HG02678 (cell line): ENCODE measurements at regions not wholly inside any gene's neighbourhood (a gene's known extent, or its start where the extent isn't known, plus 50 kb on each side); places are given as distances from the start of the nearest gene placed in this dataset.
"Not testable (repeated sequence)": the region's sequence is repeated elsewhere in the genome, so short reads cannot be mapped to it uniquely, and the experiment has no call there.

Source experiments
- ATAC-seq: cut with Tn5 transposase; IDR thresholded peaks from one replicate; pipeline ENCODE4 v1.9.1; 2021; ENCODE audit warnings: mild to moderate bottlenecking, moderate library complexity; ENCODE audit not compliant: unreplicated experiment

DNA sequence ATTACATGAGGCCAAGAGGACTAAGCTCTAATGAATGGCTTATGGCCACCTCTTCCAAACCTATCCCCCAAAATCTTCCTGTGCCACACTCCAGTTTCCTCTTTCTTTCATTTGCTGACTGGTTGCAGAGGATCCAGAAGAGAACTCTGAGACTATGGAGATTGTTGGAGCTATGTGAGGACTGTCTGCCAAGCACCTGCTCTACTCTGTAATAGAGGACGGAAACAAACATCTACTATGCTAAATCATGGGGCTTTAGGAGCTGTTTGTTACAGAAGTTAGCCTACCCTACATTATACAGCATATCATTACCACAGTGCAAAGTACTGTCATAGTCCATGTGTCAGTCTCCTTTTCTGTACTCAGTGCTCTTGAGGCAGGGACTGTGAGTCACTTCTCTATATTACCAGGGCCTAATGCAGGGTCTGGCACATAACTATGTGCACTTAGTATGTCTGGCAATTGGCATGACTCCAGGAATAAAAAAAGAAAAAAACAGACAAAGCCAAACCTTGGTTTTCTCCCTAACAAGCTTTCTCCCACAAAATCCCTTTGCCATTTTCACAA lies 95.1 kb downstream of the RPAP3 start:
- ATAC-seq = no peak

DNA sequence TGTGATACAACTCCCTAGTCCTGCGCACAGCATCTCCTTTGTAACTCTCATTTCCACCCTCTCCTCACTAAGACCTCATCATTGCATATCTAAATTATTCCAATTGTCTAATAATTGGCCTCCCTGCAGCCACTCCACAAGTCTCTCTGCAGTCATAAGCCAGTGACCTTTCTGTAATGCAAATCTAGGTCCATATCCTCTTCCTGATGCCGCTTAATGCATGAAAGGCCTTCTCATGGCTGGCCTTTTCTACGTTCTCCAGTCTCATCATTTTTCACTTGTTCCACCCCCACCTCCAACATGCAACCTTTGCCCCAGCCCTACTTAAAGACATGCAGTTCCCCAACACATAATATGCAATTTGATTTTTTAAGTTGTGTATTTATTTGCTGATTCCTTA lies 96.0 kb downstream of the RPAP3 start:
- no peak for ATAC-seq

DNA sequence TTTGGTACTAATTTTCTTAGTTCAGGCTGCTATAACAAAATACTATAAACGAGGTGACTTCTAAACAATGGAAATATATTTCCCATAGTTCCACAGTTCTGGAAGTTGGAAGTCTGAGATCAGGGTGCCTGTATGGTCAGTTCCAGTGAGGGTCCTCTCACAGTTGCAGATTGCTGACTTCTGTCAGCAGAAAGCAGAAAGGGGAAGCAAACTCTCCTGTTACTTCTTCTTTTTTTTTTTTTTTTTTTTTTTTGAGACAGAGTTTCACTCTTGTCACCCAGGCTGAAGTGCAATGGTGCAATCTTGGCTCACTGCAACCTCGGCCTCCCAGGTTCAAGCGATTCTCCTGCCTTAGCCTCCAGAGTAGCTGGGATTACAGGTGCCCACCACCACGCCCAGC lies 97.2 kb downstream of the RPAP3 start:
- not testable (repeated sequence) for ATAC-seq

DNA sequence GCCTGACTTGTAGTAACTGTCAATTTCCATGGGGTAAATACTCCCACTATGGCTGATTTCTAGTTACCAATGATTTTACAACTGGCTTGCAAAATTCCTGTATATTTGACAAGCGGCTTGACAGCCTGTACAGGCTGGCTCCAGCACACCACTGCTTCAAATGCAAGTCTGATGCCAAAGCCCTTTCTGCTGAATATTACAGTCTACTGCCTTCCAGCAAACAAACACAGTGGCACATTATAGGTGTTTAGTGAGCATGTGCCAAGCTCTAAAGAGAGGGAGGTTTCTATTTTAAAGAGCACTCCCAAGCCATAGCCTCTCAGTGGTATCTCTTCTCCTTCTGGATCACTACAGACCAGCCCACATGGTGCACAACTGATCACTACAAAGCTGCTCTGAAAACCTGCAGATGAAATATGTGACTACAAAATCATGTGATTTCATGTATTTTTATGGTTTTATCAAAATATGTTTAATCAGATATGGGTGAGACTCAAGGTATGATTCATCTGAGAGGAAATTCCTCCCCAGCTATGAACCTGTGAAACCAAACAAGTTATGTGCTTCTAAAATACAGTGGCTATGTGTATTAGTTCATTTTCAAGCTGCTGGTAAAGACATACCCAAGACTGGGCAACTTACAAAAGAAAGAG lies 101.5 kb downstream of the RPAP3 start:
- ATAC-seq = no peak

DNA sequence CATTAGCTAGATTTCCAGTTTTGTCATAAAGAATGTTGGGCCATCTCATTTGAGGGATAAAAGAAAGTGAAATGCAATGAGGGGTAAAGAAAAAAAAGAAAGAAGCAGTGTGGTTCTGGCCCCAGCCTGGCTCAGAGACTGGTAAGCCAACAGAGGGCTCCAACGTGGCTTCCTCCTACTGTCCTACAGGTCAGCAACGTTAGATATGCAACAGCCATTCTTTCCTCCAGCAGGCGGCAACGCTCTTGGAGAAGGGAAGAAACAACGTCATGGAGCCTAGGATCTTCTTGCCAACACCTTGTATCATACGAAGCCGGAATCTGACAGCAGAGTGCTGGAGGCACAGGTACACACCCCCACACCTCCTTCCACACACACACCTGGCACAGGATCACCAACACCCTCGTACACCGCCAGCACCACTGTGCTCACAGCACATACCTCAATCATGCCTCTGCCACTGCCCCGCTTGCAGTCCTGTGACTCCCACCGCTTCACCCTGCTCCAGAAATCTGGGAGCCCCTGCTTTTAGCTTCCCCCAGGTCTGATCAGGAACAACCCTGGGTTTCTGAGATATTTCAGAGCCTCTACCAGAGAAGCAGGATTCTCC lies 102.8 kb downstream of the RPAP3 start:
- ATAC-seq = no peak

DNA sequence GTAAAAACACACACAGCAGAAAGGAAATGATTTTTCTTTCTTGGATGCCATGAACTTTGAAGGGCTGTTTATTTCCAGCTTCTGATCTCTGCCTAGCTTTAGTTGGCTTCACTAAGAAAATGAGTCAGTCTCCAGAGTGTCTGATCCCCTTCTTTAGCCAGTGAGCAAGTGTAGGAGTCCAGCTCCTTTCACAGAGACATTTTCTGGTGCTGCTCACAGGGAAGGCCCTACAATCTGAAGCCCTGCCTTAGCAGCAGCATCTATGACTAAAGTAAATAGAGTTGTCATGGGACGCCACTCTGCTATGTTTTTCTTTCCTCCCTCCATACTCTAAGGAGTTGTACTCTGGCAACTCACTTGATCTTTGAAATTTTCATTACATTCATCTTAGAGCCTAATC lies 103.5 kb downstream of the RPAP3 start:
- no peak for ATAC-seq

DNA sequence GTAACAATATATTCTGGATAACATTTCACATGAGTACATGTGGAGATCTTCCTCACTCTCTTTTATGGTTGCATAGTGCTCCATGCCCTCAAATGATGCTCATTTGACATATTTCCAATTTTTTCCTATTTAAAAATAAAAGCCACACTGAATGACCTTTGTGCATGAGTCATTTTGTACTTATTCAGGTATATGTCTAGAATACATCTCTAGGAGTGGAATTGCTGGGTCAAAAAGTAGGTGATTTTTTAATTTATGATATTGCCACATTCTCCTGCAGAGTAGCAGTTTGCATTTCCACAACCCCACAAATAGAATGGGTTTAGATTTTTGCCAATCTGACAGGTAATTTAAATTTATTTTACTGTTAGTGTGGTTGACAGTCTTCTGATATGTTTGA lies 104.8 kb downstream of the RPAP3 start:
- ATAC-seq = no peak

DNA sequence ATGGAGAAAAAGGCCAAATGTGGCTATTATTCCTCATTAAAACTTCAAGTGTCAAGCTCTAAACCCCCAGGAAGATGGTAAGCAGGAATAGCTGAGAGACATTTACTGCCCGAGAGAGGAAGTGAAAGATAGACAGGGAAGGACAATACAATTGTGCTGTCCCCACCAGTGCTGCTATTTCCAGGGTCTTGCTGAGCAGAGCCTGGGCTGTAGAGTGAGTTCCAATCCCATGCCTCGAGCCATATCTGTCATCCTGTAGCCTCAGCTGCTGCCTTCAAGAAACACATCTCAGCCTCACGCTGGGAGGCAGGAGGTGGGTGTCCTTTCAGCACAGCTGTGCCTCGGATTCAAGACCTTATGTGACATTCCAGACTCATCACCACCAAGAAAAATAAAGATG lies 114.0 kb downstream of the RPAP3 start:
- ATAC-seq = no peak

DNA sequence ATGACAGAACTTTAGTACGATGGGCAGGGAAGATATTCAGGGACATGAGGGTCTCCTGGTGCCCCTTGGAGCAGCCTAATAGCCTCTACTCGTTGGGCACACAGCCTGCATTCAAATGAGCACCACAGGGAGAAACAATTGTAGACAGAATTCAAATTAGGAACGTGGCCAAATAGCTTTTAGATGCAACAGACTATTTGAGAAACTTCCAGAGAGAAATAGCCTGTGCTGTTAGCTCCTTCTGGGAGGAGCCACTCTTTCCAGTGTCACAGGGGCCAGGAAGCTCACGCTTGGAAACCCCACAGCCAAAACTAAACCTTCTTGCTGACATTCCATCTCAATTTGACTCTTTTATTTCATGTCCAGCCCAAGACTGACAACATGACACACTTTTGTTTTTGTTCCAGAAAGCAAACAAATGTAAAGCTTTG lies 114.5 kb downstream of the RPAP3 start:
- no peak for ATAC-seq

DNA sequence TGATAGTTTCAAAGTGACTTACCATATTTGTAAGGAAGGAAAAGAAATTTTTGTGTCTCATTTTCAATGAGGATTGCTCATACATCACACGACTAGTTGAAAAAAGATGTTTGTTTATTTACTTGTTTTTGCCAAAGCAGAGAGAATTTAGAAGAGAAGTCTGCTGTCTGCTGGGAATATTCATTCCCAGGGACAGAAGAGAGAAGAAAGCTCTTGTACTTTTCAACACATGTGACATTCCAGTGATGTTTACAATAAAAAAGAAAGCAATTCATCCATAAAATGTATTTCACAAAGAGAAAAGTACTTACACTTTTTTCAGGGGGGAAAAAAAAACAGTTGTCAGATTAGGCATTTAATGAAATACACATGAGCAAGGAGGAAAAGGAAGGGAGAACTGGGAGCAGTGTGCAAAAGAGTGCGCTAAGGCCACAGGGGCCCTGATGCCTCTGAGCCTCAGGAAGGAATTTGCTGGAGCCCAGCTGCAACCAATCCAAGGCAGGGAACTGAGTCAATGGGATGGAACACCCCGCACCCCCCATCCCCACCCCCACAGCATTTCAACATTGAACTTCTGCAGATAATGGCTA lies 115.0 kb downstream of the RPAP3 start:
- no peak for ATAC-seq

DNA sequence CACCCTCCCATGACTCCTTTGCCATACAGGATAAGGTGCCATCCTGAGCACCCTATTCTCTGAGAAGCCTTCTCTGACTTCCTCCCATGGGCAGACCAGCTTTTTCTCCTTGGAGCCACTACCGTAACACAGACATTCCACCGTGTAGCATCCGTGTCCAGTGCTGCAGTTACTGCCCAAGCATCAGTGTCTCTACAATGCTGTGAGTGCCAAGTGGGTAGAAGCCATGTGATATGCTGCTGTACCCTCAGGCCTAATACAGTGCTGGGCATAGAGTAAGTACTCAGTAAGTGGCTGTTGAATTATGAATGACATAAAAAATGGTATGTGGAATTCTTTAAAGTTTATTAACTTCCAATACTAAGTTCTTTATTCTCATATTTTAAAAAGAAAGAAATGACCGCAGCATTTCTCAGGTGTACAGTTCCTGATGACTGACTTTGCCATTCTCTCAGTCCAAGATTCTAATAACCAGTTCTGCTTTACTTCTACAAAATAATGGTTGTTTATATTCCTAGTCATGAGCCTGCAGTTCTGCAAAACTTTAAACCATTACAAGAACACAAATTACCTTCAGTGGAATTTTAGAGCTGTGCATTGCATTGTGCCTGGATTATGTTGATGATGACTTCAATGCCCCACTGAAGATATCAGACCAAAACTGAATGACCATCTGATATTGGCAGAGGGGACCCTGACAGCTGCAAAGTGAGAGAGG lies 118.7 kb downstream of the RPAP3 start:
- no peak for ATAC-seq

DNA sequence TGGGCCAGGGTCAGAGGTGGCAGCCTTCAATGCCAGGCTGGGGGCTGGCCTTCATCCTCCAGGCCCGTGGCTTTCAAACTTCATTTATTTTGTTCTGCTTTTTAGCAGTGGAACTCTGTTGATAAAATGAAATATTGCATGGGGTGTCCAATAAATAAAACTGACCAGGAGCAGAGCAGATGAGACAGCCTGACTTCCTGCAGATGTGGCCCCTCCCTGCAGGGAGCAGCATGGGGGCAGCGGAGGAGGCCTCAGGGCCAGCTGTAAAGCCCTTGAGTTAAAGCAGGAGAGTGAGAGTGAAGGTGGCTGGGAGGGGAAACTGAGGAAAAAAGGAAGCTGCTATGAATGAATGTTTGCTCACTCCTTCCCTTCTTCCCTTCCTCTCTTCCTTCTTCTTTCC lies 120.3 kb downstream of the RPAP3 start:
- ATAC-seq = no peak

DNA sequence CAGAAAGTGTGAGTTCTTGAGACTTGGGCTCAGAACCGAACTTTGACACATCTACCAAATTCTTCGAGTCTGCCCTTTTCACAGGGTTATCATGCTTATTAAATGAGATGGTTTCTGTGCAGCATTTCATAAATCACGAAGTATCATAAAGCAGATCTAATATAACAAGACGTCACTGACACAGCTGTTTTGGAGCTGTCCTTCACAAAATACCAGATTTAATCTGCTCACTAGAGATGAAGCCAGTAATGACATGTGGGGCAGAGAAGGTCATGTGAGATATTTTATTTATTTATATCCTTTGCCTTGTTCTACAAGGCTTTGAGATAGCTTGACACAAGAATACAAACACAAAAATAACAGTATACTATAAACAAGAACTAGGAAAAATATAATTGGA lies 127.0 kb downstream of the RPAP3 start:
- no peak for ATAC-seq

DNA sequence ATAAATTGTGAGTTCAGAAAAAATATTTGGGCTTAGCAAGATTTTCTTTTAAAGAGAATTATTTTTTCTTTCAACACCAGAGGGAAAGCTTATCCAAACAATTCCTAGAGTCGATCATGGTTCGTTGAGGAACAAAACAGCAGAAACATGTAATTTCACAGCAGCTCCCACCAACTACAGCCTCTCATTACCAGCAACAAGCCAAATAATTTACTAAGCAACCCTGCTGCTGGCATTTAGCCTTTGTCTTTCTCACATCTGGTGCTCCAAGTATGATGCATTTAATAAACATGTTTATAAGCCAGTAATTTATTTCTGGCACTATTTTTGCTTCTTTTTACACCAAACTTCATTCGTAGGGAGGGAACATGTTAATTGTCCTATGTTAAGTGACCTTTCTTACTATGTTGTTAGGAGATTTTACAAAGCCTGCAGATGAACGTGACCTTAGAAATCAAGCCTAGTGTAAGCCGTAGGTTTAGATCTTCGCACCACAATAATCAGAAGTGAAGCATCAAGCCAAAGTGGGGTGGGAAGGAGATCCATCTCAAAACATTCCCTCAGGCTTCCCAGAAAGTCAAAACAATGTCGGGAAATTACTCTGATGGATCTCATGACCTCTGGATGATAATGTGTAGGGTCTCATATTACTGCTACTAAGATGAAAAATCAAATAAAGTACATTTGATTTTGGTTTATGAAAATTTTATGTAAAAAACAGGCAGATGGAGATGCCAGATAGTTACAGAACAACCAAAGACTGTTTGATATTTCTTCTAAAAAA lies 128.4 kb downstream of the RPAP3 start:
- ATAC-seq = no peak

DNA sequence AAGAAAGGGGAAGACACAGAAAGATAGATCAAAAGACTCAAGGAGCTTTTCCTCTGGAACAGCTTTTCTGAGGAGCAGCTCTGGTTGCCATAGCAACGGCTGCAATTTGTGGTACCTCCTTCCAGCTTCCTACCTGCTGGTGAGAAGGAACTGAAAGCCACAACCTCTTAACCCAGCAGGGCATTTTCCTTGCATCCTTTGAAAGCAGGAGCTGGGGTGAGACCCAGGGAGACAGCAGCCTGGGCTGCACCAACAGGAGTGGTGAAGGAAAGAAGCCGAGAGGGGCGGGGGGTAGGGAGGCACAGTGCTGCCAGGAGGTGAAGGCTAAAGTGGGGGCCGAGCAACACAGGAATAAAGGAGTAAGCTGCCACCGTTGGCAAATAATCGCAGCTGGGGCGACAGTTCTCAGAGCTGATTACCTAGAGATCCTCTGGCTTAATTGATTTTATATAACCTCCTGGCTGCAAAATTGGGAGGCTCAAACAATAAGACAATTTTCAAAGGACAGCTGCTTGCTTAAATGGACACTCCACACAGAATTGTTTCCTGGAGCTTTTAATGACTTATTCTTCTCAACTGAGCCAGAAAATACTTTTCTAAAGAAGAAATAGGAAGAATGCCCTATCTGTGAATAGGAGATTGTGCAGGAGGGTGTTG lies 129.4 kb downstream of the RPAP3 start:
- ATAC-seq = no peak

DNA sequence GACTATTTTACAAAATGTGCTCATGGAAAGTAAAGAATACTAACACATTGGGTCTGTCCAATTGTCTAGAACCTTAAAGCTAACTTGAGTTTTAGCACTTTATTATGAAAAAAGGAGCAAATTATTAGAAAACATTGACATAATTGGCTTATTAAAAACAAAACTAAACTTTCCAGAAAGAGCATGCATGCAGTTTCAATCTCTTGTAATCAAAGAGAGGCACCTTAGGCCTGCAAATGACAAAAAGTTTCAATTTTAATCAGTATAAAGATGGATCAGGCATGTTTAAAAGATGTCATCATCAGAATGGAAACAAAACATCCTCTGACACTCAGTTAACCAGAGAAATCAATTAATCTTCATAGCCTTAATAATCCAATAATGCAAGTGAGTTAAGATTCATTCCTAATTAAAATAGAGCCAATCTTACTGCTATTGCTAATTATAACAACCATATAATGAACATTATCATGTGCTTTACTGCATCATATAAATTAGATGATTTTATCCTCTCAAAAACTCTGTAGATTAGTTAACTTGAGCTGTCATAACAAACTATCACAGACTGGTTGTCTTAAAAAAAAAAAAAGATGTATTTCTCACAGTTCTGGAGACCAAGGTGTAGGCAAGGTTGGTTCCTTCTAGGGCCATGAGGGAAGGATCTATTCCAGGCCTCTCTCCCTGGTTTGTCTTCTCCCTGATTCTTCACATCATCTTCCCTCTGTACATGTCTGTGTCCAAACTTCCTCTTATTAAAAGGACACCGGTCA lies 131.4 kb downstream of the RPAP3 start:
- ATAC-seq = no peak

DNA sequence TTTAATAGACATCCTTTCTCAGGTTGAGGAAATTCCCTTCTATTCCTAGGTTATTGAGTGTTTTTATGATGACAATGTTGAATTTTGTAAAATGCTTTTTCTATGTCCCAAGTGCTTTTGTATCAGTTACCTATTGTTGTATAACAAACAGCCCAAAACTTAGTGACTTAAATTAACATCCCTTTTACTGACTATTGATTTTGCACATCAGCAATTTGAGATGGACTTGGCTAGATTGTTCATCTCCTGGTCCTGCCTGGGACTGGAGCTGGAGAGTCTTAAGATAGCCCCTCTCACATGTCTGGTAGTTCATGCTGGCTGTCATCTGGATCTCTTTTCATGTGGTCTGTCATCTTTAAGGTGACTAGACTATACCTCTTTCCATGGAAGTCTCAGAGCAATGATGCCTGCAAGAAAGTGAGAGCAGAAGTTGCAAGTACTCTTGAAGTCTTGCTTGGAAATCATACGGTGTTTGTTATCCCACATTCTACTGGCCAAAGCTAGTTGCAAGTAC lies 132.6 kb downstream of the RPAP3 start:
- no peak for ATAC-seq

DNA sequence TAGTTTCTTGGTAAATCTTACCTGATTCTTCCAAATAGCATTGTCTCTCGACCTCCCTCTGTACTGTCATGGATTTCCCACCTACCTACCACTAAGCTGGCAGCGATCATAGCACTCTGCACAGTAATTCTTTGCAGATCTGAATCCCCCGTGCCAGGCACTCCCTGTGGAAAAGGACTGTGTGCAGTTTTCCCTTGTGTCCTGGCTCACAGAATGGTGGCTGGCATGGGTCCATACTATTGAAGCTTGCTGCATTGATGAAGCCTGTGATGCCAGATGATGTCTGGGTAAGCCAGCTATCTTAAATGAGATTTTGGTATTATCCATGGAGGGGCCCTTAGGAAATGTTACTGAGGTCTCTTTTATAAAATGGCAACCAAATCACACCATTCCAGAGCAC lies 135.7 kb downstream of the RPAP3 start:
- no peak for ATAC-seq

DNA sequence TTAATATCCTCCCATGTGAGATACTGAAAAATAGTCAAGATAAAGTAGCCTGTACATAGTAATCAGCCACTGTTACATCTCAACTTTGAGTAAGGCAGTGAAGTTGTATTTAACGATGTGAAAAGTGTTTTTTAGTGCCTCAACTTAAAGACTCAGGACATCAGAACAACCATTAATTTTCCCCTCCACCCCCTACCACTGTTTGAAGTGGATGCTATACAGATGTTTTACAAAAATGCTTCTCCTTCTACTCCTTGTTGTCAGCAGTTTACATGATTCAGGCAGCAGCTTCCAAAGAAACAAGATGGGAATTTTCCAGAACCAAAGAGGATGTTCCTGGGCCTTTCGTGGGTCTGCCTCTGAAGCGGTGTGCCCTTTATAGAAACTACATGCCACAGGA lies 143.6 kb downstream of the RPAP3 start:
- no peak for ATAC-seq
